GM12872 (cell line): ENCODE measurements at regions not wholly inside any gene's neighbourhood (a gene's known extent, or its start where the extent isn't known, plus 50 kb on each side); places are given as distances from the start of the nearest gene placed in this dataset.

Source experiments
- TF ChIP-seq, protein P1 (sequence below): IDR thresholded peaks from 3 replicates; pipeline ENCODE4 v1.5.1; 2011; ENCODE audit warnings: low read depth, mild to moderate bottlenecking, low read length, moderate library complexity; ENCODE audit not compliant: insufficient read depth

- TF ChIP-seq, protein P1, sequence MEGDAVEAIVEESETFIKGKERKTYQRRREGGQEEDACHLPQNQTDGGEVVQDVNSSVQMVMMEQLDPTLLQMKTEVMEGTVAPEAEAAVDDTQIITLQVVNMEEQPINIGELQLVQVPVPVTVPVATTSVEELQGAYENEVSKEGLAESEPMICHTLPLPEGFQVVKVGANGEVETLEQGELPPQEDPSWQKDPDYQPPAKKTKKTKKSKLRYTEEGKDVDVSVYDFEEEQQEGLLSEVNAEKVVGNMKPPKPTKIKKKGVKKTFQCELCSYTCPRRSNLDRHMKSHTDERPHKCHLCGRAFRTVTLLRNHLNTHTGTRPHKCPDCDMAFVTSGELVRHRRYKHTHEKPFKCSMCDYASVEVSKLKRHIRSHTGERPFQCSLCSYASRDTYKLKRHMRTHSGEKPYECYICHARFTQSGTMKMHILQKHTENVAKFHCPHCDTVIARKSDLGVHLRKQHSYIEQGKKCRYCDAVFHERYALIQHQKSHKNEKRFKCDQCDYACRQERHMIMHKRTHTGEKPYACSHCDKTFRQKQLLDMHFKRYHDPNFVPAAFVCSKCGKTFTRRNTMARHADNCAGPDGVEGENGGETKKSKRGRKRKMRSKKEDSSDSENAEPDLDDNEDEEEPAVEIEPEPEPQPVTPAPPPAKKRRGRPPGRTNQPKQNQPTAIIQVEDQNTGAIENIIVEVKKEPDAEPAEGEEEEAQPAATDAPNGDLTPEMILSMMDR, result no peak
These were observed 224.8 kb upstream of the WWC1 start for GRCh38 chr5:168066536-168067208.

DNA sequence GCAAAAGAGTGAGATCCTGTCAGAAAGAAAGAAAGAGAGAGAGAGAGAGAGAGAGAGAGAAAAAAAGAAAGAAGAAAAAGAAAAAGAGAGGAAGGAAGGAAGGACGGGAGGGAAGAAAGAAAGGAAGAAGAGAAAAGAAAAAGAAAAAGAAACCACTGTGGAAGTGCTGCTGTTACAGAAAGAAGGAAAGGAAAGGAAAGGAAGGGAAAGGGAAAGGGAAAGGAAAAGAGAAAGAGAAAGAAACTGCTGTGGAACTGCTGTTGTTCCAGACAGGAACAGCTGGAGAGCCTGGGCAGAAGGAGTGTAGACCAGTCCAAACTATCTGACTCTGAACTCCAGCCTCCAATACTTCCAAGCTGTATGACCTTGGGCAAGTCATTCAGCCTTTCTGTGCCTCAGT, 220.7 kb upstream of the WWC1 start:
- TF ChIP-seq, protein P1, result no peak

- TF ChIP-seq, protein P1, result no peak
These were observed 218.8 kb upstream of the WWC1 start for GRCh38 chr5:168072665-168073064.

DNA sequence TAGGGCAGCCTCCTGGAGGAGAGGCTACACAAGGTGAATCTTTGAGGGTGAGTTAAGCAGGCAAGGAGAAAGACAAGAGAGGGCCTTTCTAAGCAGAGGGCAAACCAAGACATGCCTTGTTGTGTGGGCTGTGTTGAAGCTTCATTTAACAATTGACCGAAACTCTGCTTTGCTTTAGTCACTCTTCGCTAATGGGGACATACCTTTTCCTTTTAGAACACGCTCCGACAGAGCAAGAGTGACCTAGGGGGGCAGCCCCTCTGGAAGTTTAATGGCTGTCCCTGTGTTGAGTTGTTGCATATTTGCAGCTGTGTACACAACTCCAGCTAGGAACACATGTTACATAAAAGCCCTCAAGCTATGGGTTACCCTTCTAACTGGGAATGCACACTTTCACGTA, 218.1 kb upstream of the WWC1 start:
- TF ChIP-seq, protein P1, result no peak

DNA sequence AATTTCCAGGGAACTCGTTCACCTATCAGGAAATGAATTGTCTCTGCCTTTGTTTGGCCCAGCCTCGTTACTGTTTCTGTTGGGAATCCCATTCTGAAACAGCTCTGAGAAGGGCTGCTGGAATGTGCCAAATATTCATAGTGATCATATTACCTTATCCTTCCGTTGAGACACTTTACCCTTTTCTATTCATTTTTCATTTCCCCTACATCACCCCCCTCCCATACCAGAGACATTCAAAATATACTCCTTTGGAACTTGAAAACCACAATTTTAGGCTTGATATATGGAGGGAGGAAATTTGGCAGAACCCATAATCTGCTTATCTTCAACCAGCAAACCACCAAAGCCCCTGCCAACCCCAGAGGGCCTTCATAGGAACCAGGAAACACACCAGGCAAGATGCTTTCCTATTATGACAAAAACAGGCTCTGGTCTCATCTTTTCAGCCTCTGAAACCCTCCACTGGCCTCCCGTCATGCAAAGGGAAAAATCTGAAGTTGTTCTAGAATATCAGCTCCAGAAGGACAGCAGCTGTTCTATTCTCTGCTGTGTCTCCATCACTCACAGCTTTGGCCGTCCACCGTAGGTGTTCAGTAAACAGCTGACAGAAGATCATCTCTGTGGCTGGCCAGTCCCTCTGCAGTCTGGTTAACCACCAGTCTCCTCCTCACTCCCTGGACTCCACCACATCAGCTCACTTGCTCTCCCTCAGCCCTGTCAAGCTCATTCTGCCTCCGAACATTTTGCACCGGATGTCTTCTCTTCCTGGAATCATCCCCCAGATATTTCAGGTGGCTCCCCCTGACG, 217.2 kb upstream of the WWC1 start:
- TF ChIP-seq, protein P1, result no peak

DNA sequence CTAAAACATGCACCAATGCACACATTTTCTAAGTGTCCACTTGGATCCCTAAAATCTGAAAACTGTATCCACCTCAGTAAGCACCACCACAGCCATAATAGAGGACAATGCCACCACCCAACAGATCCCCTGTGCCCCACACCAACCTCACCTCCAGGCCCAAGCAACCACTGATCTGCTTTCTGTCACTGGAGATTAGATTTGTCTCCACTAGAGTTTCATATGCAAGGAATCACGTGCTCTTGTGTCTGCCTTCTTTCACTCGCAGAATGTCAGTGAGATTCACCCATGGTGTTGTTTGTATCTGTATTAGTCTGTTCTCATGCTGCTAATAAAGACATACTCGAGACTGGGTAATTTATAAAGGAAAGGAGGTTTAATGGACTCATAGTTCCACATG, 216.1 kb upstream of the WWC1 start:
- TF ChIP-seq, protein P1, result no peak

- TF ChIP-seq, protein P1, result peak; percentile 54
These were observed 214.9 kb upstream of the WWC1 start for GRCh38 chr5:168076561-168076991.
